HL-60 (cell line): ENCODE measurements at regions not wholly inside any gene's neighbourhood (a gene's known extent, or its start where the extent isn't known, plus 50 kb on each side); places are given as distances from the start of the nearest gene placed in this dataset.

Experiments
- DNase-seq, 2 experiments: peaks; one replicate each; pipeline ENCODE4 v3.0.0-alpha.2; 2010 to 2020; ENCODE audit warnings: low read depth in 1 of 2, low spot score in 1 of 2
- H3K27ac ChIP-seq: fragments of 250-450 bp; sonication (Bioruptor Pico); replicated peaks from 2 replicates; pipeline ENCODE4 v1.5.1; 2020; ENCODE audit warnings: mild to moderate bottlenecking, moderate library complexity
- H3K27me3 ChIP-seq: fragments of 250-450 bp; sonication (Bioruptor Pico); 2 replicates; pipeline ENCODE4 v1.5.1; 2021; ENCODE audit warnings: mild to moderate bottlenecking, moderate library complexity; ENCODE audit not compliant: insufficient read depth, poor library complexity, severe bottlenecking
- H3K4me3 ChIP-seq: replicated peaks from 2 replicates; pipeline ENCODE4 v1.5.1; 2011; ENCODE audit warnings: mild to moderate bottlenecking, control low read depth, low read length; ENCODE audit not compliant: insufficient read depth
- GABPA ChIP-seq: IDR thresholded peaks from 2 replicates; pipeline ENCODE4 v1.6.1; 2012; ENCODE audit warnings: low read depth
- POLR2AphosphoS5 ChIP-seq: IDR thresholded peaks from 2 replicates; pipeline ENCODE4 v1.6.1; 2012; ENCODE audit warnings: low read depth
- REST ChIP-seq: IDR thresholded peaks from 2 replicates; pipeline ENCODE4 v1.6.1; 2012; ENCODE audit warnings: low read depth; ENCODE audit not compliant: insufficient replicate concordance
- SPI1 ChIP-seq: IDR thresholded peaks from 2 replicates; pipeline ENCODE4 v1.6.1; 2012; ENCODE audit warnings: low read depth, mild to moderate bottlenecking, borderline replicate concordance
- TF ChIP-seq, protein P1 (sequence below): IDR thresholded peaks from one replicate; pipeline ENCODE4 v1.5.1; 2011; ENCODE audit warnings: low read length, control low read depth, inconsistent platforms; ENCODE audit not compliant: insufficient read depth

GRCh38 chr18:71336576-71337210, 1047.8 kb downstream of the SOCS6 start:
- H3K4me3 ChIP-seq: no peak overlapping the region
- no peak for DNase-seq
- no peak for TF ChIP-seq GABPA
- TF ChIP-seq, protein P1, sequence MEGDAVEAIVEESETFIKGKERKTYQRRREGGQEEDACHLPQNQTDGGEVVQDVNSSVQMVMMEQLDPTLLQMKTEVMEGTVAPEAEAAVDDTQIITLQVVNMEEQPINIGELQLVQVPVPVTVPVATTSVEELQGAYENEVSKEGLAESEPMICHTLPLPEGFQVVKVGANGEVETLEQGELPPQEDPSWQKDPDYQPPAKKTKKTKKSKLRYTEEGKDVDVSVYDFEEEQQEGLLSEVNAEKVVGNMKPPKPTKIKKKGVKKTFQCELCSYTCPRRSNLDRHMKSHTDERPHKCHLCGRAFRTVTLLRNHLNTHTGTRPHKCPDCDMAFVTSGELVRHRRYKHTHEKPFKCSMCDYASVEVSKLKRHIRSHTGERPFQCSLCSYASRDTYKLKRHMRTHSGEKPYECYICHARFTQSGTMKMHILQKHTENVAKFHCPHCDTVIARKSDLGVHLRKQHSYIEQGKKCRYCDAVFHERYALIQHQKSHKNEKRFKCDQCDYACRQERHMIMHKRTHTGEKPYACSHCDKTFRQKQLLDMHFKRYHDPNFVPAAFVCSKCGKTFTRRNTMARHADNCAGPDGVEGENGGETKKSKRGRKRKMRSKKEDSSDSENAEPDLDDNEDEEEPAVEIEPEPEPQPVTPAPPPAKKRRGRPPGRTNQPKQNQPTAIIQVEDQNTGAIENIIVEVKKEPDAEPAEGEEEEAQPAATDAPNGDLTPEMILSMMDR: no peak
- TF ChIP-seq REST: no peak
- no peak for TF ChIP-seq SPI1
- no peak for TF ChIP-seq POLR2AphosphoS5
- H3K27me3 ChIP-seq: no peaks in the 10 kb centered on the region
- H3K27ac ChIP-seq: no peak overlapping the region

GRCh38 chr18:71329563-71329962, 1040.7 kb downstream of the SOCS6 start:
- H3K27ac ChIP-seq: no peak overlapping the region
- no peak overlapping the region for H3K4me3 ChIP-seq
- DNase-seq: no peak
- TF ChIP-seq GABPA: no peak
- no peak for TF ChIP-seq SPI1
- no peak for TF ChIP-seq REST
- TF ChIP-seq, protein P1: no peak
- TF ChIP-seq POLR2AphosphoS5: no peak
- no peaks in the 10 kb centered on the region for H3K27me3 ChIP-seq

DNA sequence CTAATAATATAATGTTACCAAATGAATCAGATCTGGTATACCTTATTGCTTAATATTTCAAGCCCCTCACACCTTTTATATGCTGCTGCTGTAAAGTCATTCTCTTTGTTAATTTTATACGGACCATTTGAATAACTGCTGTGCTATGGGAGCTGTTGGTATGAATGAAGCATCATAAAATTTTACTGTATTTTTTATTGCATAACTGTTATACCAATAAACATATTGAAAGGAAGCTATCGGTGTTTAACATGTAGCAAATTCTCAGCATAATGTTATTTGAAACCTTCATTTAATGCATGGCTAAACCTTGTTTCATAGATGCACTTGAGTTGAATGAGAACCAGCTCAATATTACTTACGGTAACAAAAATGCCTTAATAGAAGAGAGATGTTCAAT, 1040.3 kb downstream of the SOCS6 start:
- TF ChIP-seq SPI1: no peak
- no peak for TF ChIP-seq REST
- no peak for TF ChIP-seq POLR2AphosphoS5
- TF ChIP-seq, protein P1: no peak
- Histone ChIP-seq H3K4me3 (no peak overlapping the region), H3K27ac (no peak overlapping the region), H3K27me3 (no peaks in the 10 kb centered on the region)
- no peak for DNase-seq
